ENCODE measurements at regions not wholly inside any gene's neighbourhood (a gene's known extent, or its start where the extent isn't known, plus 50 kb on each side); places are given as distances from the start of the nearest gene placed in this dataset.

- Histone ChIP-seq H3K9ac (replicated peaks in 1 of 4; ENCODE audit: extremely low read depth in 1 of 4, low read depth in 3 of 4, low read length in 3 of 4) (no peak overlapping the region), H4K5ac (ENCODE audit: insufficient read length, low read depth, low read length) (no peak overlapping the region), H3K14ac (ENCODE audit: insufficient read length) (no peak overlapping the region), H3K4me1 (replicated peaks in 1 of 4; ENCODE audit: control insufficient read depth in 3 of 4, insufficient read depth in 4 of 4, low read length in 3 of 4) (peaks cover 0 to 6% (median under 1%) of the 10 kb centered on the region in 4 experiments; a peak in 3 of 7 replicates), H3K4me3 (ENCODE audit: extremely low read depth in 1 of 4, insufficient read depth in 2 of 4, low read depth in 3 of 4, low read length in 4 of 4) (no peak overlapping the region), H2BK120ac (replicated peaks; ENCODE audit: low read depth, low read length) (no peak overlapping the region), H4K8ac (ENCODE audit: extremely low read depth, insufficient read depth, low read length) (no peak overlapping the region), H3K4me2 (ENCODE audit: insufficient read depth in 1 of 2, low read depth in 2 of 2, low read length in 2 of 2) (no peak overlapping the region), H2BK12ac (ENCODE audit: low read depth, low read length) (no peak overlapping the region), H3K56ac (replicated peaks; ENCODE audit: insufficient read length, low read depth, low read length) (no peak overlapping the region), H4K20me1 (replicated peaks in 1 of 2; ENCODE audit: control insufficient read depth in 1 of 2, insufficient read depth in 2 of 2, low read length in 2 of 2) (no peaks in the 10 kb centered on the region), H2BK20ac (ENCODE audit: low read length) (no peak overlapping the region), H3K4ac (replicated peaks; ENCODE audit: insufficient read length, low read depth, low read length) (no peak overlapping the region), H2AFZ (ENCODE audit: low read length) (no peak overlapping the region), H2AK5ac (ENCODE audit: low read depth, low read length) (no peak overlapping the region), H3K27ac (ENCODE audit: low read depth, low read length) (no peak overlapping the region), H2BK15ac (ENCODE audit: low read length) (no peak overlapping the region), H3K36me3 (ENCODE audit: control insufficient read depth in 2 of 4, insufficient read depth in 4 of 4, low read length in 3 of 4) (0 out of 8 replicates have a peak, but pooled peaks cover 0 to 3% (median 0%) of the 10 kb centered on the region in 4 experiments), H3K79me1 (ENCODE audit: low read depth, low read length) (no peaks in the 10 kb centered on the region), H4K91ac (replicated peaks; ENCODE audit: insufficient read length, low read length) (no peak overlapping the region), H3K27me3 (replicated peaks in 1 of 4; ENCODE audit: control insufficient read depth in 3 of 4, extremely low read depth in 1 of 4, insufficient read depth in 3 of 4, low read length in 3 of 4) (no peaks in the 10 kb centered on the region), H3K9me3 (ENCODE audit: insufficient read depth in 2 of 2, low read depth in 1 of 2, low read length in 1 of 2) (peaks cover 8 to 9% of the 10 kb centered on the region in 2 experiments; a peak in 2 of 4 replicates), H3K23me2 (ENCODE audit: low read depth, low read length) (no peaks in the 10 kb centered on the region), H3K18ac (ENCODE audit: extremely low read depth, low read length) (no peak overlapping the region), H3K23ac (ENCODE audit: insufficient read length) (no peak overlapping the region), H3K79me2 (ENCODE audit: control insufficient read depth in 1 of 2, insufficient read depth in 2 of 2, low read length in 2 of 2) (no peaks in the 10 kb centered on the region), H2BK5ac (ENCODE audit: low read depth, low read length) (no peak overlapping the region)
- DNase-seq (ENCODE audit: low read depth in 1 of 2, low spot score in 2 of 2) (no peak), FAIRE-seq (no peak)
- WGBS, 2 experiments (ENCODE audit: extremely low coverage in 1 of 2, insufficient coverage in 1 of 2, insufficient read length in 1 of 2, insufficient replicate concordance in 2 of 2, low coverage in 1 of 2, low lambda C conversion rate in 2 of 2, missing lambda C conversion rate in 1 of 2), result 85% methylated on average over 3 of the region's 3 CpGs; no CpG with 5 or more reads in 1 of the 2 experiments
- ChIA-PET POLR2A (ENCODE audit: partially characterized antibody) (no interaction called here), CTCF (ENCODE audit: partially characterized antibody) (interaction anchor here (0.9 kb wide), 1 partner anchor 212 kb away, joined by 3 read pairs; no protein-coding TSS in a partner anchor)
- no peak for TF ChIP-seq ATF3 (IDR thresholded peaks at IDR 0.05; ENCODE audit: insufficient read depth, low read depth, low read length)
- TF ChIP-seq POLR2AphosphoS5 (IDR thresholded peaks at IDR 0.05; ENCODE audit: low read depth, low read length), result no peak
- TF ChIP-seq JUND (IDR thresholded peaks at IDR 0.05; ENCODE audit: low read length), result no peak
- no peak for TF ChIP-seq CTCF (IDR thresholded peaks at IDR 0.05; ENCODE audit: control extremely low read depth in 1 of 3, insufficient read depth in 1 of 3, low read depth in 1 of 3, low read length in 3 of 3)
- no peak for TF ChIP-seq POLR2A (IDR thresholded peaks at IDR 0.05; ENCODE audit: control extremely low read depth in 1 of 2, low read depth in 2 of 2, low read length in 2 of 2)
- TF ChIP-seq SIN3A (conservative IDR thresholded peaks at IDR 0.05 in 1 of 2, IDR thresholded peaks at IDR 0.05 in 1 of 2; ENCODE audit: low read depth in 1 of 2, low read length in 2 of 2), result no peak
- TF ChIP-seq NRF1 (IDR thresholded peaks at IDR 0.05; ENCODE audit: low read depth, low read length), result no peak
Measured at GRCh38 chr3:72199530-72199929, 414.6 kb upstream of the PROK2 start.

Measured in H1 (cell line).